Prostate gland (tissue), 2 donors: ENCODE measurements at regions not wholly inside any gene's neighbourhood (a gene's known extent, or its start where the extent isn't known, plus 50 kb on each side); places are given as distances from the start of the nearest gene placed in this dataset.

Experiments
- DNase-seq: peaks from one replicate; pipeline ENCODE4 v3.0.0-alpha.2; 2019; ENCODE audit warnings: low spot score
- H3K27ac ChIP-seq, 2 donors: fragments of 200-600 bp; sonication (generic); 2 replicates each; pipeline ENCODE4 v1.5.1; 2017 to 2019
- H3K27me3 ChIP-seq: fragments of 200-600 bp; sonication (generic); replicated peaks from 2 replicates; pipeline ENCODE4 v1.5.1; 2019; ENCODE audit not compliant: insufficient read depth
- H3K36me3 ChIP-seq, 2 donors: fragments of 200-600 bp; sonication (generic); 1 replicate in 1 of 2; 2 replicates in 1 of 2; pipeline versions ENCODE4 v1.5.1 to v1.8.1; 2017 to 2019
- H3K4me1 ChIP-seq: fragments of 200-600 bp; sonication (generic); replicated peaks from 2 replicates; pipeline ENCODE4 v1.5.1; 2019
- H3K4me3 ChIP-seq, 2 donors: fragments of 200-600 bp; sonication (generic); 2 replicates each; pipeline ENCODE4 v1.5.1; 2017 to 2019
- H3K9me3 ChIP-seq: fragments of 200-600 bp; sonication (generic); 2 replicates; pipeline ENCODE4 v1.5.1; 2017
- POLR2A ChIP-seq: fragments of 450-650 bp; IDR thresholded peaks from one replicate; pipeline ENCODE4 v1.6.1; 2016; ENCODE audit warnings: antibody characterized with exemption, mild to moderate bottlenecking
- POLR2AphosphoS5 ChIP-seq: sonication (generic); formaldehyde crosslinking; IDR thresholded peaks from one replicate; pipeline ENCODE4 v1.6.1; 2017; ENCODE audit warnings: antibody characterized with exemption
- WGBS: methylation state at CpG from one replicate; pipeline ENCODE4 v1.1.5; 2018; 5-methylcytosine and 5-hydroxymethylcytosine counted together
- intact Hi-C: fragments of 100-400 bp; cut with DNase I; formaldehyde crosslinking; loops from one replicate; pipeline ENCODE4 v1.14.2; 2022
- TF ChIP-seq, protein P1 (sequence below), 4 experiments: fragments of 200-600 bp in 2 of 4; fragments of 450-650 bp in 2 of 4; sonication (generic) in 2 of 4; IDR thresholded peaks; 1 replicate in 3 of 4; 2 replicates in 1 of 4; pipeline ENCODE4 v1.5.1; 2016 to 2019; ENCODE audit warnings: antibody characterized with exemption in 4 of 4, mild to moderate bottlenecking in 2 of 4, moderate library complexity in 2 of 4

DNA sequence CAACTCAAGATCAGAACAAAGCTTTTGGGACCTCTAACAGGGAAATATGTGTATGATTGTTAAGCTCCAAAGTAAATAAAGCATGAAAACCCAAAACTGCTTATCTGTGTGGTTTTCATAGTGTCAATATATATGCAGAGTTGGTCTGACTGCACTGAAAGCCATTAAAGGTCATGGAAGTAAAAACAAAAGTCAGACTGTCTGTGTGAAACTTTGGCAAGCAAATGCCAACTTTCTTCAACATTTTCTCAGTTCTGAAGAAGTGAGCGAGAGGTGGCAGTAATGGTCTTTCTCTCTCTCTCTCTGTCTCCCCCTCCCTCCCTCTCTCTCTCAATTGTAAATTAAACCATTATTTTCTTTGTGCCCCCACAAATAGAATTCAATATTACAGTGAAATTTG lies 100.1 kb upstream of the S1PR1 start:
- Histone ChIP-seq H3K36me3 (no peaks in the 10 kb centered on the region), H3K4me3 (no peak overlapping the region), H3K9me3 (no peaks in the 10 kb centered on the region), H3K4me1 (no peaks in the 10 kb centered on the region), H3K27ac (no peak overlapping the region), H3K27me3 (no peaks in the 10 kb centered on the region)
- WGBS = 48% methylated on average over 1 of the region's 1 CpG
- TF ChIP-seq POLR2A = no peak
- TF ChIP-seq, protein P1, sequence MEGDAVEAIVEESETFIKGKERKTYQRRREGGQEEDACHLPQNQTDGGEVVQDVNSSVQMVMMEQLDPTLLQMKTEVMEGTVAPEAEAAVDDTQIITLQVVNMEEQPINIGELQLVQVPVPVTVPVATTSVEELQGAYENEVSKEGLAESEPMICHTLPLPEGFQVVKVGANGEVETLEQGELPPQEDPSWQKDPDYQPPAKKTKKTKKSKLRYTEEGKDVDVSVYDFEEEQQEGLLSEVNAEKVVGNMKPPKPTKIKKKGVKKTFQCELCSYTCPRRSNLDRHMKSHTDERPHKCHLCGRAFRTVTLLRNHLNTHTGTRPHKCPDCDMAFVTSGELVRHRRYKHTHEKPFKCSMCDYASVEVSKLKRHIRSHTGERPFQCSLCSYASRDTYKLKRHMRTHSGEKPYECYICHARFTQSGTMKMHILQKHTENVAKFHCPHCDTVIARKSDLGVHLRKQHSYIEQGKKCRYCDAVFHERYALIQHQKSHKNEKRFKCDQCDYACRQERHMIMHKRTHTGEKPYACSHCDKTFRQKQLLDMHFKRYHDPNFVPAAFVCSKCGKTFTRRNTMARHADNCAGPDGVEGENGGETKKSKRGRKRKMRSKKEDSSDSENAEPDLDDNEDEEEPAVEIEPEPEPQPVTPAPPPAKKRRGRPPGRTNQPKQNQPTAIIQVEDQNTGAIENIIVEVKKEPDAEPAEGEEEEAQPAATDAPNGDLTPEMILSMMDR (IDR thresholded peaks at IDR 0.05) = peak in 1 of 4 experiments; percentile 22
- TF ChIP-seq POLR2AphosphoS5 = no peak
- DNase-seq = no peak
- intact Hi-C loops = loop anchor here (5.0 kb wide), 1 partner anchor 101 kb away; the partner anchor contains the start of gene S1PR1

DNA sequence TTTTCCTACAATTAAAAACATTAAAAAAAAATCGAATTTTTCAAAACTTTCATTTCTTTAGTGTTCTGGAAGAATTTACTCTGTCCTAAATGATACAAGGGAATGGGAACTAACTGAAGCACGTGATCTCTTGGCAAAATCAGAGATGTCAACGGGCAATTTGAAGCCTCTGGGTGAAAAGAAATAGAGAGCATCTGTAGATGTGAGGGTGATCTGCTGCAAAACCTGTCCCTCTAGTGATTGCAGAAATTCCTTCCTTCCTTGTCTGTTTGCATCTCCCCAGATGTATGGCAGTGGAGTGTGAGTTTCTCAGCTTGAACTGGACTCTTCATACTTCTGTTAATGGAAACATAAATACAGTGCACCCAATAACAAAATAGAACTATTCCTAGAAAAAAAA lies 100.5 kb upstream of the S1PR1 start:
- Histone ChIP-seq H3K4me3 (no peak overlapping the region), H3K27ac (no peak overlapping the region), H3K4me1 (no peaks in the 10 kb centered on the region), H3K36me3 (no peaks in the 10 kb centered on the region), H3K9me3 (no peaks in the 10 kb centered on the region), H3K27me3 (no peaks in the 10 kb centered on the region)
- intact Hi-C loops = loop anchor here (5.0 kb wide), 1 partner anchor 101 kb away; the partner anchor contains the start of gene S1PR1
- WGBS = 22% methylated on average over 3 of the region's 3 CpGs
- no peak for DNase-seq
- TF ChIP-seq POLR2AphosphoS5 (no peak), POLR2A (no peak)
- TF ChIP-seq, protein P1 (IDR thresholded peaks at IDR 0.05) = no peak

DNA sequence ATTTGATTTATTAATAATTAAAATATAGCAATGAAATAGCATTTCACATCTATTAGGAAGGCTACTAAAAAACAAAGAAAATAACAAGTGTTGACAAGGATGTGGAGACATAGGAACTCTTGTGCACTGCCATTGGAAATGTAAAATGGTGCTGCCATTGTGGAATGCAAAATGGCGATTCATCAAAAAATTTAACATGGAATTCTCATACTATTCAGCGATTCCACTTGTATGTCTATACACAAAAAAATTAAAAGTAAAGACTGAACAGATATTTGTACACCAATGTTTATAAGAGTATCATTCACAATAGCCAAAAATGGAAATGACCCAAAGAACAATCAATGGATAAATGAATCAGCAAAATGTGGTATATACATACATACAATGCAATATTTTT lies 101.3 kb upstream of the S1PR1 start:
- intact Hi-C loops = loop anchor here (5.0 kb wide), 1 partner anchor 102 kb away; the partner anchor contains the start of gene S1PR1
- WGBS = 95% methylated on average over 2 of the region's 2 CpGs

DNA sequence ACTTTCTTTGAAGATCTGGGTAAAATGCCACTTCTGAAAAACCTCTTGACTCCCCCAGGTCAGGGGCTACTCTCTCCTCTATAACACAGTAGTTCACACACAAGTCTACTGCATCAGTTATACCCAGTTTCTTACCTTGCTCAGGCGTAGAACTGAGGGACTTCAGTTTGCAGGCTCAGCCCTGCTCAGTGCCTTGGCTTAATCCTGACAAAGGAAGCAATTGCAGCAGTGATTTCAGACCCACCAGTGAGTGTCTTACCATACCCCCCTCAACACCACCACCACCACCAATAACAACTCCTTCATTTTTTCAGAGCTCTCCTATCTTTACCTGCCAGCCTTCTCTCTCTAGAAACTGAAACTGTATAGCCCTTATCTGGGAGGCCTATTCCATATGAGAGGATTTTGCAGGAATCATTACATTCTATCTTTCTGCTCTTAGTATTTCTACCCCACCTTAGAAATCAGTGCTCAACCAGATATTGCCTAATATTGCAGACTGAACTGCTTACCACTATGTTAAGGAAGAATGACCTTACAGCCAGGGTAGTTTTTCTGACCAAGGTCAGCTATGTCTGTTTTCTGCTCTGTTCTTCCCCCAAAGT lies 105.5 kb upstream of the S1PR1 start:
- no peak for DNase-seq
- Histone ChIP-seq H3K4me3 (no peak overlapping the region), H3K9me3 (no peaks in the 10 kb centered on the region), H3K27me3 (no peaks in the 10 kb centered on the region), H3K27ac (no peak overlapping the region), H3K4me1 (no peaks in the 10 kb centered on the region), H3K36me3 (no peaks in the 10 kb centered on the region)
- intact Hi-C loops = no loop called here
- WGBS = 95% methylated on average over 1 of the region's 1 CpG
- no peak for TF ChIP-seq POLR2AphosphoS5

More for the DNA sequence above, 101.3 kb upstream of the S1PR1 start:
- TF ChIP-seq, protein P1 (IDR thresholded peaks at IDR 0.05) = no peak
- TF ChIP-seq POLR2A = no peak
- no peaks in the 10 kb centered on the region for H3K9me3 ChIP-seq
- H3K36me3 ChIP-seq = no peaks in the 10 kb centered on the region
- no peak overlapping the region for H3K27ac ChIP-seq
- H3K27me3 ChIP-seq = no peaks in the 10 kb centered on the region
- H3K4me1 ChIP-seq = no peaks in the 10 kb centered on the region
- DNase-seq = no peak
- H3K4me3 ChIP-seq = no peak overlapping the region

DNA sequence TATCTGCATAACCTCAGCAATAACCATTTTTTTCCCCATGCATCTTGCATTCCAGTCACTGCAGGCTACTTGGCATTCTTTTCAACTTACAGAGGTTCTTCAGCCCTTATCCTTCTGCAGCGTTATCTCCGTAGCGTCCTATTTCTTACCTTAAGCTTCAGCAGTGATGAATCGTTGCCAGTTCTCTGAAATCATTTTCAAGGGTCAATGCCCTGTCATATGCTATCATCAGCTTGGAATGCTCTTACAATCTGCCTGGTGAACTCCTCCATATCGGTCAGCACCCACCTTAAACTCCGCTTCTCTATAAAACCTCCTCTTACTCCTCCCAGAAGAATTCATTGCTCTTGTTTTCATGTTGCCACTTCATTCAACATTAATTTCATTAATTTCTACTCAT lies 105.1 kb upstream of the DPH5 start:
- Histone ChIP-seq H3K4me3 (no peak overlapping the region), H3K4me1 (no peaks in the 10 kb centered on the region), H3K27ac (no peak overlapping the region), H3K27me3 (no peaks in the 10 kb centered on the region), H3K9me3 (no peaks in the 10 kb centered on the region), H3K36me3 (no peaks in the 10 kb centered on the region)
- DNase-seq = no peak
- 64% methylated on average over 6 of the region's 6 CpGs for WGBS
- TF ChIP-seq, protein P1 (IDR thresholded peaks at IDR 0.05) = no peak
- TF ChIP-seq POLR2A (no peak), POLR2AphosphoS5 (no peak)
- intact Hi-C loops = no loop called here
